Smooth muscle cell (in vitro differentiated cells): ENCODE measurements at regions not wholly inside any gene's neighbourhood (a gene's known extent, or its start where the extent isn't known, plus 50 kb on each side); places are given as distances from the start of the nearest gene placed in this dataset.

Experiments used
- DNase-seq: peaks from one replicate; lab custom pipeline; 2025; ENCODE audit not compliant: unreplicated experiment; lab: John Stamatoyannopoulos, UW
- H2AFZ ChIP-seq: fragments of 200-600 bp; sonication (generic); 2 replicates; pipeline ENCODE4 v1.6.0; 2016; ENCODE audit warnings: antibody characterized with exemption, low read depth, mild to moderate bottlenecking
- H3F3A ChIP-seq: fragments of 200-600 bp; sonication (generic); 2 replicates; pipeline ENCODE4 v1.6.0; 2017; ENCODE audit warnings: antibody characterized with exemption, low read depth
- H3K27ac ChIP-seq: fragments of 200-600 bp; sonication (generic); 2 replicates; pipeline ENCODE4 v1.5.1; 2016; ENCODE audit warnings: low read depth, mild to moderate bottlenecking
- H3K27me3 ChIP-seq: fragments of 200-600 bp; sonication (generic); 2 replicates; pipeline ENCODE4 v1.6.1; 2016; ENCODE audit warnings: low read depth, mild to moderate bottlenecking
- H3K36me3 ChIP-seq: fragments of 200-600 bp; sonication (generic); 2 replicates; pipeline ENCODE4 v1.5.1; 2016; ENCODE audit warnings: low read depth
- H3K4me1 ChIP-seq: fragments of 200-600 bp; sonication (generic); 2 replicates; pipeline ENCODE4 v1.5.1; 2016; ENCODE audit warnings: low read depth
- H3K4me2 ChIP-seq: fragments of 200-600 bp; sonication (generic); 2 replicates; pipeline ENCODE4 v1.6.0; 2016; ENCODE audit warnings: mild to moderate bottlenecking
- H3K4me3 ChIP-seq: fragments of 200-600 bp; sonication (generic); 2 replicates; pipeline ENCODE4 v1.5.1; 2016; ENCODE audit warnings: mild to moderate bottlenecking
- H3K79me2 ChIP-seq: fragments of 200-600 bp; sonication (generic); 2 replicates; pipeline ENCODE4 v1.6.0; 2016; ENCODE audit warnings: low read depth, mild to moderate bottlenecking
- H3K9ac ChIP-seq: fragments of 200-600 bp; sonication (generic); 2 replicates; pipeline ENCODE4 v1.6.0; 2016; ENCODE audit warnings: low read depth
- H3K9me3 ChIP-seq: fragments of 200-600 bp; sonication (generic); replicated peaks from 2 replicates; pipeline ENCODE4 v1.5.1; 2016; ENCODE audit warnings: low read depth
- H4K20me1 ChIP-seq: fragments of 200-600 bp; sonication (generic); 2 replicates; pipeline ENCODE4 v1.6.0; 2016; ENCODE audit warnings: low read depth
- CTCF ChIP-seq: fragments of 200-600 bp; sonication (generic); IDR thresholded peaks from 2 replicates; pipeline ENCODE4 v1.5.1; 2017; ENCODE audit warnings: borderline replicate concordance, mild to moderate bottlenecking, antibody characterized with exemption; ENCODE audit not compliant: insufficient read depth, poor library complexity, severe bottlenecking
- WGBS: methylation state at CpG from one replicate; pipeline ENCODE4 v1.1.7; 2016; ENCODE audit warnings: low lambda C conversion rate; 5-methylcytosine and 5-hydroxymethylcytosine counted together

- Histone ChIP-seq H3K36me3 (no peaks in the 10 kb centered on the region), H3K9ac (no peak overlapping the region), H3F3A (no peaks in the 10 kb centered on the region), H2AFZ (no peak overlapping the region), H4K20me1 (no peaks in the 10 kb centered on the region), H3K27me3 (no peaks in the 10 kb centered on the region), H3K79me2 (no peaks in the 10 kb centered on the region), H3K9me3 (no peaks in the 10 kb centered on the region), H3K4me2 (no peak overlapping the region), H3K27ac (no peak overlapping the region), H3K4me1 (no peaks in the 10 kb centered on the region), H3K4me3 (no peak overlapping the region)
- WGBS: 95% methylated on average over 2 of the region's 2 CpGs
- no peak for DNase-seq
- TF ChIP-seq CTCF: no peak
Measured at GRCh38 chr15:94877833-94878232, 646.5 kb downstream of the MCTP2 start.

GRCh38 chr15:94882071-94882712 is 650.8 kb downstream of the MCTP2 start:
- Histone ChIP-seq H3K79me2 (no peaks in the 10 kb centered on the region), H3K9ac (no peak overlapping the region), H3K9me3 (no peaks in the 10 kb centered on the region), H3K4me2 (no peak overlapping the region), H3K4me3 (no peak overlapping the region), H2AFZ (no peak overlapping the region), H4K20me1 (no peaks in the 10 kb centered on the region), H3F3A (no peaks in the 10 kb centered on the region), H3K27ac (no peak overlapping the region), H3K36me3 (no peaks in the 10 kb centered on the region), H3K27me3 (no peaks in the 10 kb centered on the region), H3K4me1 (no peaks in the 10 kb centered on the region)
- TF ChIP-seq CTCF: no peak
- no peak for DNase-seq
- 93% methylated on average over 10 of the region's 10 CpGs for WGBS

- Histone ChIP-seq H2AFZ (no peak overlapping the region), H3K9ac (no peak overlapping the region), H3K36me3 (no peaks in the 10 kb centered on the region), H4K20me1 (no peaks in the 10 kb centered on the region), H3K27me3 (no peaks in the 10 kb centered on the region), H3K4me1 (no peaks in the 10 kb centered on the region), H3K27ac (no peak overlapping the region), H3K79me2 (no peaks in the 10 kb centered on the region), H3F3A (no peaks in the 10 kb centered on the region), H3K4me2 (no peak overlapping the region), H3K9me3 (no peaks in the 10 kb centered on the region), H3K4me3 (no peak overlapping the region)
- no peak for TF ChIP-seq CTCF
- DNase-seq: no peak
Measured at GRCh38 chr15:94887391-94887790, 656.0 kb downstream of the MCTP2 start.

GRCh38 chr15:94889153-94889552 is 657.8 kb downstream of the MCTP2 start:
- H3F3A ChIP-seq: no peaks in the 10 kb centered on the region
- no peak overlapping the region for H3K9ac ChIP-seq
- H3K27ac ChIP-seq: no peak overlapping the region
- no peaks in the 10 kb centered on the region for H3K79me2 ChIP-seq
- no peak for DNase-seq
- H3K4me3 ChIP-seq: no peak overlapping the region
- H3K9me3 ChIP-seq: no peaks in the 10 kb centered on the region
- H3K36me3 ChIP-seq: no peaks in the 10 kb centered on the region
- H3K27me3 ChIP-seq: no peaks in the 10 kb centered on the region
- H4K20me1 ChIP-seq: no peaks in the 10 kb centered on the region
- no peaks in the 10 kb centered on the region for H3K4me1 ChIP-seq
- WGBS: 93% methylated on average over 5 of the region's 5 CpGs
- no peak for TF ChIP-seq CTCF
- H2AFZ ChIP-seq: no peak overlapping the region
- H3K4me2 ChIP-seq: no peak overlapping the region
